Uterus (tissue), 3 donors: ENCODE measurements at regions not wholly inside any gene's neighbourhood (a gene's known extent, or its start where the extent isn't known, plus 50 kb on each side); places are given as distances from the start of the nearest gene placed in this dataset.

ENCODE experiments used
- DNase-seq, 2 donors: peaks; one replicate each; pipeline ENCODE4 v3.0.0-alpha.2; 2019 to 2020
- H3K27ac ChIP-seq, 2 donors: fragments of 200-600 bp; sonication (generic); 1 replicate in 1 of 2; 2 replicates in 1 of 2; pipeline ENCODE4 v1.5.1; 2016 to 2018
- H3K27me3 ChIP-seq, 2 donors: fragments of 200-600 bp; sonication (generic); one replicate each; pipeline ENCODE4 v1.5.1; 2018 to 2019; ENCODE audit warnings: control low read depth in 1 of 2
- H3K36me3 ChIP-seq, 2 donors: fragments of 200-600 bp; sonication (generic); one replicate each; pipeline ENCODE4 v1.5.1; 2019; ENCODE audit warnings: control low read depth in 1 of 2
- H3K4me1 ChIP-seq, 2 donors: fragments of 200-600 bp; sonication (generic); one replicate each; pipeline ENCODE4 v1.5.1; 2018 to 2019; ENCODE audit warnings: control low read depth in 1 of 2
- H3K4me3 ChIP-seq, 2 donors: fragments of 200-600 bp; sonication (generic); 1 replicate in 1 of 2; 2 replicates in 1 of 2; pipeline ENCODE4 v1.5.1; 2018 to 2019; ENCODE audit warnings: mild to moderate bottlenecking in 1 of 2
- H3K9me3 ChIP-seq, 2 donors: fragments of 200-600 bp; sonication (generic); one replicate each; pipeline ENCODE4 v1.5.1; 2019; ENCODE audit warnings: control low read depth in 1 of 2
- CTCF ChIP-seq, 4 experiments: fragments of 200-600 bp in 2 of 4; fragments of 450-650 bp in 2 of 4; sonication (generic) in 2 of 4; IDR thresholded peaks; one replicate each; pipeline ENCODE4 v1.5.1; 2016 to 2019; ENCODE audit warnings: antibody characterized with exemption in 4 of 4, mild to moderate bottlenecking in 2 of 4, moderate library complexity in 1 of 4
- POLR2A ChIP-seq, 2 donors: fragments of 450-650 bp; IDR thresholded peaks; one replicate each; pipeline ENCODE4 v1.6.1; 2016; ENCODE audit warnings: antibody characterized with exemption in 2 of 2, mild to moderate bottlenecking in 1 of 2, moderate library complexity in 1 of 2
- intact Hi-C: fragments of 100-400 bp; cut with DNase I; formaldehyde crosslinking; loops from one replicate; pipeline ENCODE4 v1.15.1; 2023; ENCODE audit warnings: low total_unique reads
- donor health status: DM: yes; HTN: yes; CAD: no.

GRCh38 chr1:95578462-95578861 is 344.5 kb downstream of the RWDD3 start:
- no peaks in the 10 kb centered on the region for H3K4me1 ChIP-seq
- no peak for DNase-seq
- no peaks in the 10 kb centered on the region for H3K9me3 ChIP-seq
- H3K27me3 ChIP-seq: no peaks in the 10 kb centered on the region
- no peak overlapping the region for H3K4me3 ChIP-seq
- intact Hi-C loops: no loop called here
- no peak for TF ChIP-seq CTCF (IDR thresholded peaks at IDR 0.05)
- no peak for TF ChIP-seq POLR2A (IDR thresholded peaks at IDR 0.05)
- no peaks in the 10 kb centered on the region for H3K36me3 ChIP-seq
- H3K27ac ChIP-seq: no peak overlapping the region

- intact Hi-C loops: no loop called here
- no peak overlapping the region for H3K27ac ChIP-seq
- H3K4me3 ChIP-seq: no peak overlapping the region
- H3K36me3 ChIP-seq: no peaks in the 10 kb centered on the region
- H3K27me3 ChIP-seq: no peaks in the 10 kb centered on the region
- no peak for DNase-seq
- TF ChIP-seq CTCF (IDR thresholded peaks at IDR 0.05) (no peak), POLR2A (IDR thresholded peaks at IDR 0.05) (no peak)
- H3K4me1 ChIP-seq: no peaks in the 10 kb centered on the region
- no peaks in the 10 kb centered on the region for H3K9me3 ChIP-seq
Measured at GRCh38 chr1:95582191-95582590, 348.2 kb downstream of the RWDD3 start.

- H3K27me3 ChIP-seq: no peaks in the 10 kb centered on the region
- no peaks in the 10 kb centered on the region for H3K4me1 ChIP-seq
- no peaks in the 10 kb centered on the region for H3K36me3 ChIP-seq
- intact Hi-C loops: no loop called here
- no peaks in the 10 kb centered on the region for H3K9me3 ChIP-seq
- TF ChIP-seq POLR2A (IDR thresholded peaks at IDR 0.05) (no peak), CTCF (IDR thresholded peaks at IDR 0.05) (no peak)
- DNase-seq: no peak
- no peak overlapping the region for H3K4me3 ChIP-seq
- H3K27ac ChIP-seq: no peak overlapping the region
Measured at GRCh38 chr1:95582746-95583145, 348.7 kb downstream of the RWDD3 start.

GRCh38 chr1:95583661-95584210 is 349.7 kb downstream of the RWDD3 start:
- Histone ChIP-seq H3K27ac (no peak overlapping the region), H3K27me3 (no peaks in the 10 kb centered on the region), H3K4me3 (no peak overlapping the region), H3K9me3 (no peaks in the 10 kb centered on the region), H3K4me1 (no peaks in the 10 kb centered on the region), H3K36me3 (no peaks in the 10 kb centered on the region)
- no peak for TF ChIP-seq CTCF (IDR thresholded peaks at IDR 0.05)
- no peak for TF ChIP-seq POLR2A (IDR thresholded peaks at IDR 0.05)
- intact Hi-C loops: no loop called here
- DNase-seq: no peak

- H3K27ac ChIP-seq: no peak overlapping the region
- TF ChIP-seq CTCF (IDR thresholded peaks at IDR 0.05) (no peak), POLR2A (IDR thresholded peaks at IDR 0.05) (no peak)
- no peaks in the 10 kb centered on the region for H3K9me3 ChIP-seq
- H3K4me3 ChIP-seq: no peak overlapping the region
- intact Hi-C loops: no loop called here
- no peaks in the 10 kb centered on the region for H3K36me3 ChIP-seq
- no peaks in the 10 kb centered on the region for H3K27me3 ChIP-seq
- no peak for DNase-seq
- H3K4me1 ChIP-seq: no peaks in the 10 kb centered on the region
Measured at GRCh38 chr1:95584315-95584714, 350.3 kb downstream of the RWDD3 start.
